ENCODE measurements at regions not wholly inside any gene's neighbourhood (a gene's known extent, or its start where the extent isn't known, plus 50 kb on each side); places are given as distances from the start of the nearest gene placed in this dataset.

DNA sequence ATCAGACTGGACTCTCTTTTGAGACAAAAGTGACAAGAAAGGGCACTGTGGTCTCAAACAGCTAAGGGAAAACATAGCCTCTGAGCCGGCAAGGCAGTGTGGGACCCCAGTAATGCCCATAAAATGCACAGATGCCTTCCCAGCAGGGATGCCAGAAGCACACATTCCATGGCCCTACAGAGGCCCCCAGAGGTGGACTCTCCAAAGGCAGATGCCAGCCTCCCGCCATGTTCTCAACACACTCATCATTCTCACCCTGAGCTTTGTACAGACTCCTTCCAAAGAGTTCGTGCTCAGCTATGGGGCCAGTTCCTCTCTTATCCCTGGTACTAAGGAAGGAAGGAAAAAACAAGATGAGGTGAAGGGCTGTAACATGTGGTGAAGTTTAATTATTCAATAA is 67.1 kb upstream of the ATP12A start:
- TF ChIP-seq, protein P1, sequence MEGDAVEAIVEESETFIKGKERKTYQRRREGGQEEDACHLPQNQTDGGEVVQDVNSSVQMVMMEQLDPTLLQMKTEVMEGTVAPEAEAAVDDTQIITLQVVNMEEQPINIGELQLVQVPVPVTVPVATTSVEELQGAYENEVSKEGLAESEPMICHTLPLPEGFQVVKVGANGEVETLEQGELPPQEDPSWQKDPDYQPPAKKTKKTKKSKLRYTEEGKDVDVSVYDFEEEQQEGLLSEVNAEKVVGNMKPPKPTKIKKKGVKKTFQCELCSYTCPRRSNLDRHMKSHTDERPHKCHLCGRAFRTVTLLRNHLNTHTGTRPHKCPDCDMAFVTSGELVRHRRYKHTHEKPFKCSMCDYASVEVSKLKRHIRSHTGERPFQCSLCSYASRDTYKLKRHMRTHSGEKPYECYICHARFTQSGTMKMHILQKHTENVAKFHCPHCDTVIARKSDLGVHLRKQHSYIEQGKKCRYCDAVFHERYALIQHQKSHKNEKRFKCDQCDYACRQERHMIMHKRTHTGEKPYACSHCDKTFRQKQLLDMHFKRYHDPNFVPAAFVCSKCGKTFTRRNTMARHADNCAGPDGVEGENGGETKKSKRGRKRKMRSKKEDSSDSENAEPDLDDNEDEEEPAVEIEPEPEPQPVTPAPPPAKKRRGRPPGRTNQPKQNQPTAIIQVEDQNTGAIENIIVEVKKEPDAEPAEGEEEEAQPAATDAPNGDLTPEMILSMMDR (IDR thresholded peaks at IDR 0.05) = no peak
- TF ChIP-seq EP300 (IDR thresholded peaks at IDR 0.05) (no peak), POLR2A (IDR thresholded peaks at IDR 0.05) (no peak)

Data from gastroesophageal sphincter (tissue), 3 donors.